Activated gamma-delta T cell (primary cell): ENCODE measurements at regions not wholly inside any gene's neighbourhood (a gene's known extent, or its start where the extent isn't known, plus 50 kb on each side); places are given as distances from the start of the nearest gene placed in this dataset.
"Not testable (repeated sequence)": the region's sequence is repeated elsewhere in the genome, so short reads cannot be mapped to it uniquely, and the experiment has no call there.

ENCODE experiments used
- DNase-seq: peaks from one replicate; lab custom pipeline; 2025; lab: John Stamatoyannopoulos, UW

GRCh38 chr4:28225050-28225449, 1364.4 kb downstream of the STIM2 start:
- no peak for DNase-seq

- DNase-seq: no peak
These were observed 1365.2 kb downstream of the STIM2 start for GRCh38 chr4:28225689-28226353.

- no peak for DNase-seq
These were observed 1366.3 kb downstream of the STIM2 start for GRCh38 chr4:28226962-28227361.

GRCh38 chr4:28227764-28228163, 1367.1 kb downstream of the STIM2 start:
- DNase-seq: no peak

- DNase-seq: no peak
These were observed 1368.2 kb downstream of the STIM2 start for GRCh38 chr4:28228561-28229491.

GRCh38 chr4:28232376-28232775, 1371.7 kb downstream of the STIM2 start:
- DNase-seq: no peak

- DNase-seq: no peak
These were observed 1372.3 kb downstream of the STIM2 start for GRCh38 chr4:28232951-28233350.

GRCh38 chr4:28233724-28234123, 1373.1 kb downstream of the STIM2 start:
- DNase-seq: no peak

GRCh38 chr4:28238876-28239275, 1378.2 kb downstream of the STIM2 start:
- DNase-seq: no peak

GRCh38 chr4:28241021-28241420, 1380.4 kb downstream of the STIM2 start:
- no peak for DNase-seq

GRCh38 chr4:28247805-28248204, 1387.2 kb downstream of the STIM2 start:
- DNase-seq: no peak

- DNase-seq: no peak
These were observed 1387.6 kb downstream of the STIM2 start for GRCh38 chr4:28248269-28248668.

- no peak for DNase-seq
These were observed 1390.0 kb downstream of the STIM2 start for GRCh38 chr4:28250646-28251045.

- no peak for DNase-seq
These were observed 1391.2 kb downstream of the STIM2 start for GRCh38 chr4:28251831-28252230.

- DNase-seq: no peak
These were observed 1393.4 kb downstream of the STIM2 start for GRCh38 chr4:28254003-28254402.

- DNase-seq: no peak
These were observed 1395.7 kb downstream of the STIM2 start for GRCh38 chr4:28256295-28256694.

GRCh38 chr4:28259951-28260350, 1399.3 kb downstream of the STIM2 start:
- DNase-seq: no peak

GRCh38 chr4:28267166-28267565, 1406.5 kb downstream of the STIM2 start:
- no peak for DNase-seq

GRCh38 chr4:28269426-28269825, 1408.8 kb downstream of the STIM2 start:
- DNase-seq: no peak

GRCh38 chr4:28277931-28278330, 1417.3 kb downstream of the STIM2 start:
- no peak for DNase-seq

- DNase-seq: no peak
These were observed 1418.0 kb downstream of the STIM2 start for GRCh38 chr4:28278676-28279075.

GRCh38 chr4:28279249-28279648, 1418.6 kb downstream of the STIM2 start:
- DNase-seq: no peak

- DNase-seq: not testable (repeated sequence)
These were observed 1425.6 kb downstream of the STIM2 start for GRCh38 chr4:28286266-28286665.
